Right kidney (tissue), 1 donor: ENCODE measurements at regions not wholly inside any gene's neighbourhood (a gene's known extent, or its start where the extent isn't known, plus 50 kb on each side); places are given as distances from the start of the nearest gene placed in this dataset.
"Not testable (repeated sequence)": the region's sequence is repeated elsewhere in the genome, so short reads cannot be mapped to it uniquely, and the experiment has no call there.

Experiments
- DNase-seq: peaks from one replicate; pipeline ENCODE4 v3.0.0-alpha.2; 2016

GRCh38 chr6:145561095-145562072, 173.9 kb downstream of the EPM2A start:
- DNase-seq = no peak

GRCh38 chr6:145562771-145563615, 172.3 kb downstream of the EPM2A start:
- DNase-seq = no peak

GRCh38 chr6:145564553-145564952, 170.8 kb downstream of the EPM2A start:
- no peak for DNase-seq

- no peak for DNase-seq
Measured at GRCh38 chr6:145567684-145568252, 167.6 kb downstream of the EPM2A start.

- no peak for DNase-seq
Measured at GRCh38 chr6:145569140-145569539, 166.2 kb downstream of the EPM2A start.

- DNase-seq = not testable (repeated sequence)
Measured at GRCh38 chr6:145570336-145570735, 165.0 kb downstream of the EPM2A start.

GRCh38 chr6:145574269-145574668, 161.1 kb downstream of the EPM2A start:
- not testable (repeated sequence) for DNase-seq
